ENCODE measurements at regions not wholly inside any gene's neighbourhood (a gene's known extent, or its start where the extent isn't known, plus 50 kb on each side); places are given as distances from the start of the nearest gene placed in this dataset.

DNA sequence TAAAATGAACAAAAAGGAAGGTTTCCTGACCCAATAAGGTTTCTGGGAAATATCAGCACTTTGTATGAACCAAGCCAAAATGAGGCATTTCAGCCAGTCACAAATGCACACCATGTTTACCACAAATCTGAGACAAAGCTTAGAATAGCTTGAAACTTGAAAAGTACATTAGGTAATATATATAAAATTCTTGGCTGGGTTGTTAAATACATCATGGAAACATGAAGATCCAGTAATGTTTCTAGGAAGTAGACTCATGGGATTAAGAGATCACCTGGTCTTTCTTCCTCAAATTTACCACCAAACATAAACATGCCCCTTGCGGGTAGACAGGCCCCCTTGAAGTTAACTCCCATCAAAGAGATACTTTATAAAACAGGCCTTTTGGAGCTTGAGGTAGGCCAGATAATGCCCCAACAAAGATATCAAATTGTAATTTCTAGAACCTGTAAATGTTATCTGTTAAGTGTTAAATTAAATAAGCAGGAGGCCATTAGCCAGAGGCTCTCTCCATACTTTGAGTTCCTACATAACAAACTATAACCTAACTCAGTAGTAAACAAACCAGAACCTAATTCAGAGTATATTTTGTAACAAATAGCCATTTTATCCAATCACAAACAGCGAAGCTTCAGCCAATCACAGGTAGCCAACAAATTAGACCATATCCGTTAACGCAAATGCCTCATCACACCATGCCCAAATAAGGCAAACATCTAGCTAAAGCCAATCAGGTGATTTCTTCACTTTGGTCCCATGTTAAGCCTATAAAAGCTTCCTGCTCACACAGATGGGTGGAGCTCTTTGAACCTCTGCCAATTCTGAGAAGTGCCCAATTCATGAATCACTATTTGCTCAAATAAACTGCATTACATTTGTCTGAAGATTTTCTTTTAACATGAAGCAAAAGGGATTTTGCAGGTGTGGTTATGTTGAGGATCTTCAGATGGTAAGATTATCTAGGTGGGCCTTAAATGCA, 127.9 kb upstream of the TARS1 start:
- DNase-seq (ENCODE audit: low read depth, low spot score), result peak; percentile 60
- H3K27ac ChIP-seq (ENCODE audit: insufficient read depth, low read depth, low read length), result no peak overlapping the region
- H3K4me3 ChIP-seq (replicated peaks in 1 of 3; ENCODE audit: insufficient read depth in 1 of 3, low read depth in 1 of 3, low read length in 3 of 3), result no peak overlapping the region
- FAIRE-seq, result peak; percentile 72
- ChIA-PET POLR2A (no interaction called here), CTCF (interaction anchor here (1.1 kb wide), 1 partner anchor 32 kb away, joined by 3 read pairs; no protein-coding TSS in a partner anchor)
- TF ChIP-seq, protein P1, sequence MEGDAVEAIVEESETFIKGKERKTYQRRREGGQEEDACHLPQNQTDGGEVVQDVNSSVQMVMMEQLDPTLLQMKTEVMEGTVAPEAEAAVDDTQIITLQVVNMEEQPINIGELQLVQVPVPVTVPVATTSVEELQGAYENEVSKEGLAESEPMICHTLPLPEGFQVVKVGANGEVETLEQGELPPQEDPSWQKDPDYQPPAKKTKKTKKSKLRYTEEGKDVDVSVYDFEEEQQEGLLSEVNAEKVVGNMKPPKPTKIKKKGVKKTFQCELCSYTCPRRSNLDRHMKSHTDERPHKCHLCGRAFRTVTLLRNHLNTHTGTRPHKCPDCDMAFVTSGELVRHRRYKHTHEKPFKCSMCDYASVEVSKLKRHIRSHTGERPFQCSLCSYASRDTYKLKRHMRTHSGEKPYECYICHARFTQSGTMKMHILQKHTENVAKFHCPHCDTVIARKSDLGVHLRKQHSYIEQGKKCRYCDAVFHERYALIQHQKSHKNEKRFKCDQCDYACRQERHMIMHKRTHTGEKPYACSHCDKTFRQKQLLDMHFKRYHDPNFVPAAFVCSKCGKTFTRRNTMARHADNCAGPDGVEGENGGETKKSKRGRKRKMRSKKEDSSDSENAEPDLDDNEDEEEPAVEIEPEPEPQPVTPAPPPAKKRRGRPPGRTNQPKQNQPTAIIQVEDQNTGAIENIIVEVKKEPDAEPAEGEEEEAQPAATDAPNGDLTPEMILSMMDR (IDR thresholded peaks at IDR 0.05; ENCODE audit: extremely low read depth in 1 of 2, insufficient read depth in 1 of 2, low read depth in 1 of 2, low read length in 2 of 2), result no peak
- TF ChIP-seq FOS (IDR thresholded peaks at IDR 0.05; ENCODE audit: borderline replicate concordance, insufficient read depth, low read length), result no peak
- TF ChIP-seq, protein P2, sequence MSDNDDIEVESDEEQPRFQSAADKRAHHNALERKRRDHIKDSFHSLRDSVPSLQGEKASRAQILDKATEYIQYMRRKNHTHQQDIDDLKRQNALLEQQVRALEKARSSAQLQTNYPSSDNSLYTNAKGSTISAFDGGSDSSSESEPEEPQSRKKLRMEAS (IDR thresholded peaks at IDR 0.05; ENCODE audit: insufficient read depth, insufficient read length), result no peak
- TF ChIP-seq POLR2A (IDR thresholded peaks at IDR 0.05; ENCODE audit: low read depth, low read length), result no peak
- no peak for TF ChIP-seq POLR2AphosphoS5 (IDR thresholded peaks at IDR 0.05; ENCODE audit: insufficient read depth, low read depth, low read length)
- TF ChIP-seq MYC (IDR thresholded peaks at IDR 0.05; ENCODE audit: low read depth, low read length), result no peak
- no peak for TF ChIP-seq EZH2 (IDR thresholded peaks at IDR 0.05; ENCODE audit: borderline replicate concordance, low read depth, low read length, severe bottlenecking)
- dilution Hi-C loops (cut with MboI; ENCODE audit: extremely low pct_ligation_motif_present, low sequenced_read_pairs) (no loop called here), intact Hi-C loops (cut with micrococcal nuclease) (no loop called here)
- H3K27me3 ChIP-seq (ENCODE audit: control insufficient read depth in 2 of 2, insufficient read depth in 2 of 2, low read length in 2 of 2), result no peaks in the 10 kb centered on the region
- H3K9ac ChIP-seq (replicated peaks; ENCODE audit: extremely low read depth, insufficient read depth, low read length), result no peak overlapping the region
- no peaks in the 10 kb centered on the region for H4K20me1 ChIP-seq (replicated peaks; ENCODE audit: control insufficient read depth, extremely low read depth, insufficient read depth, low read length)
- no peaks in the 10 kb centered on the region for H3K36me3 ChIP-seq (ENCODE audit: control insufficient read depth in 2 of 2, extremely low read depth in 1 of 2, insufficient read depth in 2 of 2, low read length in 2 of 2)
- no peak overlapping the region for H2AFZ ChIP-seq (ENCODE audit: low read depth, low read length)
- H3K9me1 ChIP-seq (replicated peaks; ENCODE audit: control insufficient read depth, extremely low read depth, insufficient read depth, low read length), result no peaks in the 10 kb centered on the region
- H3K9me3 ChIP-seq (replicated peaks; ENCODE audit: control insufficient read depth, insufficient read depth, low read length), result no peaks in the 10 kb centered on the region
- BruUV-seq (replicated peaks), result no TSS peak
- peaks cover 12% of the 10 kb centered on the region for H3K4me1 ChIP-seq (ENCODE audit: control insufficient read depth, extremely low read depth, insufficient read depth, low read length)
- no peaks in the 10 kb centered on the region for H3K79me2 ChIP-seq (ENCODE audit: control insufficient read depth, insufficient read depth, low read length)
- no peak overlapping the region for H3K4me2 ChIP-seq (ENCODE audit: insufficient read depth, low read length)

All from endothelial cell of umbilical vein (primary cell).